H9 (cell line): ENCODE measurements at regions not wholly inside any gene's neighbourhood (a gene's known extent, or its start where the extent isn't known, plus 50 kb on each side); places are given as distances from the start of the nearest gene placed in this dataset.

Experiments used
- DNase-seq: peaks from one replicate; pipeline ENCODE4 v3.0.0-alpha.2; 2017
- H2AFZ ChIP-seq: one replicate; pipeline ENCODE4 v1.6.1; 2013; ENCODE audit warnings: mild to moderate bottlenecking, low read length, control low read depth, moderate library complexity
- H2AK5ac ChIP-seq: 2 replicates; pipeline ENCODE4 v1.6.1; 2013; ENCODE audit warnings: low read length, control low read depth, mixed read lengths; ENCODE audit not compliant: insufficient read length
- H2BK120ac ChIP-seq: one replicate; pipeline ENCODE4 v1.6.1; 2013; ENCODE audit warnings: low read depth, mild to moderate bottlenecking, low read length, control low read depth, inconsistent platforms; ENCODE audit not compliant: poor library complexity, severe bottlenecking
- H2BK12ac ChIP-seq: 2 replicates; pipeline ENCODE4 v1.6.1; 2013; ENCODE audit warnings: low read length, control low read depth, mixed read lengths, low read depth; ENCODE audit not compliant: insufficient read length
- H2BK15ac ChIP-seq: 2 replicates; pipeline ENCODE4 v1.6.1; 2013; ENCODE audit warnings: low read depth, low read length, control low read depth
- H2BK20ac ChIP-seq: one replicate; pipeline ENCODE4 v1.6.1; 2013; ENCODE audit warnings: low read depth, mild to moderate bottlenecking, low read length, control low read depth, inconsistent platforms; ENCODE audit not compliant: poor library complexity, severe bottlenecking
- H2BK5ac ChIP-seq: 2 replicates; pipeline ENCODE4 v1.6.1; 2013; ENCODE audit warnings: low read length, control low read depth, mixed read lengths; ENCODE audit not compliant: insufficient read length
- H3K14ac ChIP-seq: 2 replicates; pipeline ENCODE4 v1.6.1; 2013; ENCODE audit warnings: low read length, control low read depth; ENCODE audit not compliant: insufficient read depth
- H3K18ac ChIP-seq: 2 replicates; pipeline ENCODE4 v1.6.1; 2013; ENCODE audit warnings: low read depth, mild to moderate bottlenecking, mixed read lengths, low read length, control low read depth; ENCODE audit not compliant: insufficient read length
- H3K23ac ChIP-seq: 2 replicates; pipeline ENCODE4 v1.6.1; 2013; ENCODE audit warnings: low read length, control low read depth, mixed read lengths, low read depth; ENCODE audit not compliant: insufficient read length
- H3K23me2 ChIP-seq: 2 replicates; pipeline ENCODE4 v1.6.1; 2013; ENCODE audit warnings: low read depth, mild to moderate bottlenecking, mixed read lengths, low read length, control low read depth; ENCODE audit not compliant: insufficient read length, poor library complexity, severe bottlenecking
- H3K27ac ChIP-seq: 2 replicates; pipeline ENCODE4 v1.5.1; 2013; ENCODE audit warnings: low read length, control low read depth, mixed read lengths, low read depth; ENCODE audit not compliant: insufficient read length
- H3K27me3 ChIP-seq: 2 replicates; pipeline ENCODE4 v1.6.1; 2013; ENCODE audit warnings: low read length, control low read depth, inconsistent platforms; ENCODE audit not compliant: insufficient read depth
- H3K4ac ChIP-seq: 2 replicates; pipeline ENCODE4 v1.6.1; 2013; ENCODE audit warnings: low read depth, mild to moderate bottlenecking, control low read depth, inconsistent platforms, low read length, moderate library complexity
- H3K4me1 ChIP-seq: 2 replicates; pipeline ENCODE4 v1.6.1; 2013; ENCODE audit warnings: low read length, control low read depth, inconsistent platforms; ENCODE audit not compliant: insufficient read depth
- H3K4me2 ChIP-seq: 2 replicates; pipeline ENCODE4 v1.6.1; 2013; ENCODE audit warnings: low read length, control low read depth, mixed read lengths; ENCODE audit not compliant: insufficient read length, insufficient read depth
- H3K56ac ChIP-seq: 2 replicates; pipeline ENCODE4 v1.6.1; 2013; ENCODE audit warnings: low read depth, mild to moderate bottlenecking, mixed read lengths, low read length, control low read depth; ENCODE audit not compliant: insufficient read length
- H3K79me1 ChIP-seq: 2 replicates; pipeline ENCODE4 v1.6.1; 2013; ENCODE audit warnings: low read depth, mild to moderate bottlenecking, moderate library complexity, low read length, control low read depth, inconsistent platforms; ENCODE audit not compliant: insufficient read depth, poor library complexity, severe bottlenecking
- H3K79me2 ChIP-seq: 2 replicates; pipeline ENCODE4 v1.6.1; 2013; ENCODE audit warnings: low read length, control low read depth, inconsistent platforms; ENCODE audit not compliant: insufficient read depth
- H3K9ac ChIP-seq: 2 replicates; pipeline ENCODE4 v1.6.1; 2013; ENCODE audit warnings: low read length, control low read depth, mixed read lengths; ENCODE audit not compliant: insufficient read length; ENCODE audit errors: extremely low read depth
- H3K9me3 ChIP-seq: one replicate; pipeline ENCODE4 v1.6.1; 2013; ENCODE audit warnings: low read depth, low read length, inconsistent platforms; ENCODE audit not compliant: control insufficient read depth
- H3T11ph ChIP-seq: one replicate; pipeline ENCODE4 v1.6.1; 2013; ENCODE audit warnings: mild to moderate bottlenecking, low read length, control low read depth, inconsistent platforms
- H4K20me1 ChIP-seq: one replicate; pipeline ENCODE4 v1.6.1; 2013; ENCODE audit not compliant: control insufficient read depth, insufficient read length, insufficient read depth
- H4K5ac ChIP-seq: 2 replicates; pipeline ENCODE4 v1.6.1; 2013; ENCODE audit warnings: low read depth, mild to moderate bottlenecking, mixed read lengths, low read length, control low read depth; ENCODE audit not compliant: insufficient read length
- H4K8ac ChIP-seq: replicated peaks from 2 replicates; pipeline ENCODE4 v1.6.1; 2013; ENCODE audit warnings: low read length, control low read depth, mixed read lengths, low read depth; ENCODE audit not compliant: insufficient read length
- H4K91ac ChIP-seq: 2 replicates; pipeline ENCODE4 v1.6.1; 2013; ENCODE audit warnings: low read depth, mild to moderate bottlenecking, moderate library complexity, mixed read lengths, low read length, control low read depth; ENCODE audit not compliant: insufficient read length
- H3K27ac Mint-ChIP-seq, 3 experiments: 2 replicates in 2 of 3; 3 replicates in 1 of 3; pipeline ENCODE4 v1.8.0; 2020 to 2021; ENCODE audit warnings: mixed read lengths in 3 of 3, mild to moderate bottlenecking in 1 of 3, moderate library complexity in 1 of 3
- H3K27me3 Mint-ChIP-seq: 2 replicates; pipeline ENCODE4 v1.8.0; 2021; ENCODE audit warnings: low read depth, mild to moderate bottlenecking, moderate library complexity, mixed read lengths
- H3K36me3 Mint-ChIP-seq, 3 experiments: 2 replicates in 2 of 3; 3 replicates in 1 of 3; pipeline ENCODE4 v1.8.0; 2020 to 2021; ENCODE audit warnings: low read depth in 3 of 3, mixed read lengths in 3 of 3; ENCODE audit not compliant: insufficient read depth in 1 of 3
- H3K4me1 Mint-ChIP-seq, 2 experiments: 2 replicates each; pipeline ENCODE4 v1.8.0; 2020; ENCODE audit warnings: mixed read lengths in 2 of 2
- H3K4me3 Mint-ChIP-seq, 2 experiments: 2 replicates in 1 of 2; 3 replicates in 1 of 2; pipeline ENCODE4 v1.8.0; 2020 to 2021; ENCODE audit warnings: mild to moderate bottlenecking in 2 of 2, mixed read lengths in 2 of 2, moderate library complexity in 1 of 2
- H3K9me3 Mint-ChIP-seq, 2 experiments: 2 replicates in 1 of 2; 3 replicates in 1 of 2; pipeline ENCODE4 v1.8.0; 2020; ENCODE audit warnings: mild to moderate bottlenecking in 2 of 2, mixed read lengths in 2 of 2, moderate library complexity in 1 of 2
- WGBS: extraction: QIAGEN DNeasy Blood & Tissue Kit; methylation state at CpG from one replicate; pipeline ENCODE4 v1.1.7; 2013; ENCODE audit warnings: missing lambda C conversion rate, low lambda C conversion rate, mixed read lengths; ENCODE audit not compliant: insufficient read length; ENCODE audit errors: extremely low coverage; 5-methylcytosine and 5-hydroxymethylcytosine counted together
- TF ChIP-seq, protein P1 (sequence below): fragments of 200-600 bp; sonication (generic); conservative IDR thresholded peaks from 3 replicates; pipeline ENCODE4 v1.8.0; 2021; ENCODE audit warnings: antibody characterized with exemption, mild to moderate bottlenecking

DNA sequence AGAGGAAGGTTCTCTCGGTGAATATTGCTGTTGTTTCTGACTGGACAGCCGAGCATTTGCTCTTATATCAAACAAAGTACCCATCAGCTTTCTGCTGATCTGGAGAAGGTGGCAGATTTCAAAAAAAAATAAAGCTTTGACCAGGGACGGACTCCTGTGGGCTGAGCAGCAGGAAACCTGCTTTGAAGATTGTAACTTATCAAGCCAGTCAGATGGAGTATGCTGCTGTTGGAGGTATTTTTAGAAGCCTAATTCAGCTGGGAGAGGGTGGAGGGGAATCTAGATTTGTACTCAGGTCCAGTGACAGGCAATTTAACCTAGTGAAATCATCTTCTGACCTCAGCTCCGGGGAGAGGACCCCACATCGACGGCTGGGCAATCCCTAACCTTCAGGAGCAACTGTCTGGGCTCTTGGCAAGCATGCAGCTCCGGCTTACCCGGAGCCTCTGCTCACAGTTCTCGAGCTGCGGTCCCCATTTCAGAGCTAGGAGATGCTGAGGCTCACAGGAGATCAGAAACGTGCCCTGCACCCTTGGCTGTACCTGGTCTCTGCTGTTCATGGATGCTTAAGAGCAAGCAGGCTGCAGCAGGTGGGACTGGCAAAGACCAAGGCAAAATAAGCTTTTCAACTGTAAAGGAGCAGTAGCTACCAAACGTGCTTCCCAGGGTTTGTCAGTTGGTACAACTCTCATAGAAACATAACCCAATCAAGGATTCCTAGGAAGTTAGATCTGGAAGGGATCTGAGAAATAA is 89.3 kb upstream of the ST8SIA2 start:
- Histone ChIP-seq H2BK20ac (peak overlapping the region; percentile 49), H3K27me3 (no peaks in the 10 kb centered on the region), H3K4me1 (peaks cover 15% of the 10 kb centered on the region), H3K14ac (peak overlapping the region; percentile 73), H3K18ac (no peak overlapping the region), H3K4me2 (no peak overlapping the region), H4K5ac (no peak overlapping the region), H4K8ac (no peak overlapping the region), H2BK120ac (no peak overlapping the region), H3K9ac (no peak overlapping the region), H2AK5ac (no peak overlapping the region), H4K91ac (no peak overlapping the region), H3T11ph (no peak overlapping the region), H2AFZ (peak overlapping the region; percentile 42), H3K23me2 (no peaks in the 10 kb centered on the region), H3K27ac (no peak overlapping the region), H2BK15ac (no peak overlapping the region), H3K79me2 (no peaks in the 10 kb centered on the region), H2BK5ac (no peak overlapping the region), H3K79me1 (no peaks in the 10 kb centered on the region), H3K23ac (no peak overlapping the region), H4K20me1 (no peaks in the 10 kb centered on the region), H3K56ac (no peak overlapping the region), H3K9me3 (no peaks in the 10 kb centered on the region), H2BK12ac (peak overlapping the region; percentile 45), H3K4ac (peak overlapping the region; percentile 42; the same call in 1 of the 2 replicates)
- Mint-ChIP-seq H3K27me3 (peaks cover 5% of the 10 kb centered on the region; the same call in 1 of the 2 replicates), H3K27ac (no peak overlapping the region), H3K9me3 (peaks cover 15 to 18% of the 10 kb centered on the region in 2 experiments), H3K4me1 (peaks cover 32 to 33% of the 10 kb centered on the region in 2 experiments), H3K4me3 (no peak overlapping the region; a peak in 1 of 5 replicates), H3K36me3 (peaks cover 5 to 12% (median 7%) of the 10 kb centered on the region in 3 experiments; a peak in 6 of 7 replicates)
- DNase-seq, result no peak
- TF ChIP-seq, protein P1, sequence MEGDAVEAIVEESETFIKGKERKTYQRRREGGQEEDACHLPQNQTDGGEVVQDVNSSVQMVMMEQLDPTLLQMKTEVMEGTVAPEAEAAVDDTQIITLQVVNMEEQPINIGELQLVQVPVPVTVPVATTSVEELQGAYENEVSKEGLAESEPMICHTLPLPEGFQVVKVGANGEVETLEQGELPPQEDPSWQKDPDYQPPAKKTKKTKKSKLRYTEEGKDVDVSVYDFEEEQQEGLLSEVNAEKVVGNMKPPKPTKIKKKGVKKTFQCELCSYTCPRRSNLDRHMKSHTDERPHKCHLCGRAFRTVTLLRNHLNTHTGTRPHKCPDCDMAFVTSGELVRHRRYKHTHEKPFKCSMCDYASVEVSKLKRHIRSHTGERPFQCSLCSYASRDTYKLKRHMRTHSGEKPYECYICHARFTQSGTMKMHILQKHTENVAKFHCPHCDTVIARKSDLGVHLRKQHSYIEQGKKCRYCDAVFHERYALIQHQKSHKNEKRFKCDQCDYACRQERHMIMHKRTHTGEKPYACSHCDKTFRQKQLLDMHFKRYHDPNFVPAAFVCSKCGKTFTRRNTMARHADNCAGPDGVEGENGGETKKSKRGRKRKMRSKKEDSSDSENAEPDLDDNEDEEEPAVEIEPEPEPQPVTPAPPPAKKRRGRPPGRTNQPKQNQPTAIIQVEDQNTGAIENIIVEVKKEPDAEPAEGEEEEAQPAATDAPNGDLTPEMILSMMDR, result no peak
- WGBS, result no CpG with 5 or more reads among the region's 12 CpGs
